Spleen (tissue), 7 donors: ENCODE measurements at regions not wholly inside any gene's neighbourhood (a gene's known extent, or its start where the extent isn't known, plus 50 kb on each side); places are given as distances from the start of the nearest gene placed in this dataset.

Experiments
- POLR2A ChIP-seq, 3 donors: fragments of 450-650 bp; IDR thresholded peaks; one replicate each; pipeline ENCODE4 v1.5.1; 2017; ENCODE audit warnings: antibody characterized with exemption in 3 of 3, mild to moderate bottlenecking in 1 of 3
- POLR2AphosphoS5 ChIP-seq, 3 donors: sonication (generic); formaldehyde crosslinking; IDR thresholded peaks; one replicate each; pipeline ENCODE4 v1.5.1; 2017; ENCODE audit warnings: antibody characterized with exemption in 3 of 3
- TF ChIP-seq, protein P1 (sequence below), 11 experiments: fragments of 200-600 bp in 7 of 11; fragments of 450-650 bp in 4 of 11; sonication (generic) in 4 of 11; IDR thresholded peaks in 8 of 11; conservative IDR thresholded peaks in 3 of 11; 1 replicate in 7 of 11; 2 replicates in 4 of 11; pipeline versions ENCODE4 v1.4.0 to v1.8.0; 2016 to 2021; ENCODE audit warnings: antibody characterized with exemption in 11 of 11, inconsistent platforms in 4 of 11, mild to moderate bottlenecking in 1 of 11
- donor health status: DM: no; HTN: no; CAD: no; lungs with moderate emphysema.
- donor health status: DM: no; HTN: no; CAD: no.
- donor health status: DM: no; HTN: no; CAD: no.

GRCh38 chr9:118318770-118319431 is 614.7 kb downstream of the TLR4 start:
- TF ChIP-seq POLR2A (IDR thresholded peaks at IDR 0.05) (no peak), POLR2AphosphoS5 (IDR thresholded peaks at IDR 0.05) (no peak)
- TF ChIP-seq, protein P1, sequence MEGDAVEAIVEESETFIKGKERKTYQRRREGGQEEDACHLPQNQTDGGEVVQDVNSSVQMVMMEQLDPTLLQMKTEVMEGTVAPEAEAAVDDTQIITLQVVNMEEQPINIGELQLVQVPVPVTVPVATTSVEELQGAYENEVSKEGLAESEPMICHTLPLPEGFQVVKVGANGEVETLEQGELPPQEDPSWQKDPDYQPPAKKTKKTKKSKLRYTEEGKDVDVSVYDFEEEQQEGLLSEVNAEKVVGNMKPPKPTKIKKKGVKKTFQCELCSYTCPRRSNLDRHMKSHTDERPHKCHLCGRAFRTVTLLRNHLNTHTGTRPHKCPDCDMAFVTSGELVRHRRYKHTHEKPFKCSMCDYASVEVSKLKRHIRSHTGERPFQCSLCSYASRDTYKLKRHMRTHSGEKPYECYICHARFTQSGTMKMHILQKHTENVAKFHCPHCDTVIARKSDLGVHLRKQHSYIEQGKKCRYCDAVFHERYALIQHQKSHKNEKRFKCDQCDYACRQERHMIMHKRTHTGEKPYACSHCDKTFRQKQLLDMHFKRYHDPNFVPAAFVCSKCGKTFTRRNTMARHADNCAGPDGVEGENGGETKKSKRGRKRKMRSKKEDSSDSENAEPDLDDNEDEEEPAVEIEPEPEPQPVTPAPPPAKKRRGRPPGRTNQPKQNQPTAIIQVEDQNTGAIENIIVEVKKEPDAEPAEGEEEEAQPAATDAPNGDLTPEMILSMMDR (IDR thresholded peaks at IDR 0.05 in 8 of 11, conservative IDR thresholded peaks at IDR 0.05 in 3 of 11): no peak
